ENCODE measurements at regions not wholly inside any gene's neighbourhood (a gene's known extent, or its start where the extent isn't known, plus 50 kb on each side); places are given as distances from the start of the nearest gene placed in this dataset.
"Not testable (repeated sequence)": the region's sequence is repeated elsewhere in the genome, so short reads cannot be mapped to it uniquely, and the experiment has no call there.

DNA sequence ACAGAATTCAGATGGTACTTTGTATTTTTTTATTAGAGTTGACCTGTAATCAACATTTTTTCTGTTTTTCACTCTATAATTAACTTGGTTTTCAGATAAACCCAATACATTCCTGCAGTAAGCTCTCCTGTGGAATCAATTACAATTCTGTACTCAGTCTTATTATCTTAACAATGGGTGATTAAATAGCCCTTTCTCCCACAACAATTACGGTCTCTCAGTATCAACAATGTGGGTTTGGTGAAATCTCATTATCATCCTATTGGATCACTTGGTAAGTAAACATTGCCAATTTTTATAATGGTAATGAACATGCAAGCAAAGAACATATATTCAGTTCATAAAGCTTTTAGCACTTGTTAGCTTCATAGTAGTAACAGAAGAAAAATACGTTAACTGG, 438.9 kb upstream of the EPHA7 start:
- Histone ChIP-seq H3K27me3 (no peaks in the 10 kb centered on the region), H3K4me1 (no peaks in the 10 kb centered on the region), H3K9me3 (no peaks in the 10 kb centered on the region), H3K27ac (no peak overlapping the region), H3K4me3 (no peak overlapping the region), H3K36me3 (no peaks in the 10 kb centered on the region)
- DNase-seq, result no peak
- TF ChIP-seq, protein P1, sequence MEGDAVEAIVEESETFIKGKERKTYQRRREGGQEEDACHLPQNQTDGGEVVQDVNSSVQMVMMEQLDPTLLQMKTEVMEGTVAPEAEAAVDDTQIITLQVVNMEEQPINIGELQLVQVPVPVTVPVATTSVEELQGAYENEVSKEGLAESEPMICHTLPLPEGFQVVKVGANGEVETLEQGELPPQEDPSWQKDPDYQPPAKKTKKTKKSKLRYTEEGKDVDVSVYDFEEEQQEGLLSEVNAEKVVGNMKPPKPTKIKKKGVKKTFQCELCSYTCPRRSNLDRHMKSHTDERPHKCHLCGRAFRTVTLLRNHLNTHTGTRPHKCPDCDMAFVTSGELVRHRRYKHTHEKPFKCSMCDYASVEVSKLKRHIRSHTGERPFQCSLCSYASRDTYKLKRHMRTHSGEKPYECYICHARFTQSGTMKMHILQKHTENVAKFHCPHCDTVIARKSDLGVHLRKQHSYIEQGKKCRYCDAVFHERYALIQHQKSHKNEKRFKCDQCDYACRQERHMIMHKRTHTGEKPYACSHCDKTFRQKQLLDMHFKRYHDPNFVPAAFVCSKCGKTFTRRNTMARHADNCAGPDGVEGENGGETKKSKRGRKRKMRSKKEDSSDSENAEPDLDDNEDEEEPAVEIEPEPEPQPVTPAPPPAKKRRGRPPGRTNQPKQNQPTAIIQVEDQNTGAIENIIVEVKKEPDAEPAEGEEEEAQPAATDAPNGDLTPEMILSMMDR (IDR thresholded peaks at IDR 0.05), result no peak
- TF ChIP-seq POLR2A (IDR thresholded peaks at IDR 0.05), result no peak

DNA sequence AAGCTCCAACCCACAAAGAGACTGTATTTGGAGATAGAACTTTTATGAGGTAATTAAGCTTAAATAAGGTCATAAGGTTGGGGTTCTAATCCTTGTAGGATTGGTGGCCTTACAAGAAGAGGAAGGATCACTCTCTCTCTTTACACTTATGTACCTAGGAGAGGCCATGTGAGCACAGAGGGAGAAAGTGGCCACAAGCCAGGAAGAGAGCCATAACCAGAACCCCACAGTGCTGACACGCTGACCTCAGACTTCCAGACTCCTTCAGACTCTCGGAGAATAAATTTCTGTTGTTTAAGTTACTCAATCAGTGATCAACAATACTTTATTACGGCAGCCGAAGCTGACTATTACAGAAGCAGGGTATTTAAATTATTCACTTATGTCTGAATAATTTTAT, 430.5 kb upstream of the EPHA7 start:
- no peaks in the 10 kb centered on the region for H3K4me1 ChIP-seq
- no peaks in the 10 kb centered on the region for H3K27me3 ChIP-seq
- no peaks in the 10 kb centered on the region for H3K9me3 ChIP-seq
- H3K27ac ChIP-seq, result no peak overlapping the region
- TF ChIP-seq, protein P1 (IDR thresholded peaks at IDR 0.05), result no peak
- TF ChIP-seq POLR2A (IDR thresholded peaks at IDR 0.05), result no peak
- no peak overlapping the region for H3K4me3 ChIP-seq
- no peaks in the 10 kb centered on the region for H3K36me3 ChIP-seq
- no peak for DNase-seq

DNA sequence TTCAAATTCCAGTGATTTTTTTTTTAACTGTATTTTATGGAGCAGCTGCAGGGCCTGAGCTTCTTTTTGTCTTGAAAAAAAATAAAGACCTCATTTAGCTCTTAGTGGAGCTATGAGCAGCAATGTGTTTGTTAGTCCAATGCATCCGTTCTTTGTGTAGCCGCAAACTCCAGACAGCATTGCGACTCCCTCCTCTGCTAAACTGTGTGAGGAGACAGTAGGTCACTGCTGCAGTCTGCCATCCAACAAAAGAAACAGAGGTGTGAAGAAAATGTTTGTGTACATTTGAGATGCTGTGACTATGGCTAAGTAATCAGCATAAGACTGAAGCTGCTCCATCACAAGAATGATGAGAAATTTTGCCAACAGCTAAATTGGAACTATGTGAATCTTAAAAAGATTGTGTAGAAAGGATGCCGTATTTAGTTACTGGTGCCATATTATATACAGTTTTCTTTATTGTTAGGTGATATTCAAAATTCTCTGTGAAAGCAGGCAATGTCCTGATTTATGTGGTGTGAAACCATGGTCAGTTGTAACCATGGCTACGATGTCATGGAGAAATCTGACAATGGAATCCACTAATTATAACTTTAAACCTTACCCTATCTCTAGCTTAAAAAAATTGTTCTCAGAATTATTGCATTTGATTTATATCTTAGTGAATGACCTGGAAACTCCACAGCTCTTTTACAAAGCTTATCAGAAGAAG, 428.8 kb upstream of the EPHA7 start:
- no peaks in the 10 kb centered on the region for H3K27me3 ChIP-seq
- no peaks in the 10 kb centered on the region for H3K9me3 ChIP-seq
- H3K4me3 ChIP-seq, result no peak overlapping the region
- no peak for TF ChIP-seq POLR2A (IDR thresholded peaks at IDR 0.05)
- DNase-seq, result no peak
- H3K27ac ChIP-seq, result no peak overlapping the region
- no peaks in the 10 kb centered on the region for H3K36me3 ChIP-seq
- no peaks in the 10 kb centered on the region for H3K4me1 ChIP-seq

DNA sequence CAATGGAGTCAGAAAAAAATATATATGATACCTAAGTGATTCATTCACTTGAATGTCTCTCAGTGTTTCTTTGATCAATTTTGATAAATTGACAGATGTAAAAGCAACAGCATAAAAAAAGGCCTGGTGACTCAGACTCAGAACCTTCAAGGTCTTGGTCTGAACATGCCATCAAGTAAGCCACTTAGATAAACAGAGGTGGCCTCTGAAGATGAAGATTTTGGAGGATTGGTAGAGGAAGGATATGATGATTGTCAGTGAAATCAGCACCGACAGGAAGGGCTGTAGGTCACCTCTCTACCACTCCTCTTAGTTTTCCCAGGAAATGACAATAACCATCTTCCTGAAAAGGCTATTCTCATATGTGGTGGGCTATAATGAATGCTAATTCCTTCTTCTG, 422.8 kb upstream of the EPHA7 start:
- TF ChIP-seq POLR2A (IDR thresholded peaks at IDR 0.05), result no peak
- TF ChIP-seq, protein P1 (IDR thresholded peaks at IDR 0.05), result no peak

DNA sequence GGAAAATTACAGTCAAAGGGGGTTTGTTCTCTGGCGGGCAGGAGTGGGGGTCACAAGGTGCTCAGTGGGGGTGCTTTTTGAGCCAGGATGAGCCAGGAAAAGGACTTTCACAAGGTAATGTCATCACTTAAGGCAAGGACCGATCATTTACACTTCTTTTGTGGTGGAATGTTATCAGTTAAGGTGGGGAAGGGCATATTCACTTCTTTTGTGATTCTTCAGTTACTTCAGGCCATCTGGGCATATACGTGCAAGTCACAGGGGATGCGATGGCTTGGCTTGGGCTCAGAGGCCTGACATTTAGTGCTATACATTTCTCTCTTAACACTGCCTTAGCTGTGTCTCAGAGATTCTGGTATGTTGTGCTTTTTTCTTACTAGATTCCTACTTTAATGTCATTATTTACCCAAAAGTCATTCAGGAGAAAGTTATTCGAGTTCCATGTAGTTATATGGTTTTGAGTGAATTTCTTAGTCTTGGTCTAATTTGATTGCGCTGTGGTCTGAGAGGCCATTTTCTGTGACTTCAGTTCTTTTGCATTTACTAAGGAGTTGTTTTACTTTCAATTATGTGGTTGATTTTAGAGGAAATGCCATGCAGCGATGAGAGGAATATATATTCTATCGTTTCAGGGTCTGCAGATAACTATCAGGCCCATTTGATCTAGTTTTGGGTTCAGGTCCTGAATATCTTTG, 416.2 kb upstream of the EPHA7 start:
- not testable (repeated sequence) for H3K36me3 ChIP-seq, H3K4me1 ChIP-seq, DNase-seq, H3K27ac ChIP-seq, H3K27me3 ChIP-seq, H3K4me3 ChIP-seq, H3K9me3 ChIP-seq

More for the DNA sequence above, 422.8 kb upstream of the EPHA7 start:
- no peaks in the 10 kb centered on the region for H3K27me3 ChIP-seq
- H3K27ac ChIP-seq, result no peak overlapping the region
- H3K36me3 ChIP-seq, result no peaks in the 10 kb centered on the region
- H3K4me1 ChIP-seq, result no peaks in the 10 kb centered on the region
- DNase-seq, result no peak
- no peaks in the 10 kb centered on the region for H3K9me3 ChIP-seq
- H3K4me3 ChIP-seq, result no peak overlapping the region

DNA sequence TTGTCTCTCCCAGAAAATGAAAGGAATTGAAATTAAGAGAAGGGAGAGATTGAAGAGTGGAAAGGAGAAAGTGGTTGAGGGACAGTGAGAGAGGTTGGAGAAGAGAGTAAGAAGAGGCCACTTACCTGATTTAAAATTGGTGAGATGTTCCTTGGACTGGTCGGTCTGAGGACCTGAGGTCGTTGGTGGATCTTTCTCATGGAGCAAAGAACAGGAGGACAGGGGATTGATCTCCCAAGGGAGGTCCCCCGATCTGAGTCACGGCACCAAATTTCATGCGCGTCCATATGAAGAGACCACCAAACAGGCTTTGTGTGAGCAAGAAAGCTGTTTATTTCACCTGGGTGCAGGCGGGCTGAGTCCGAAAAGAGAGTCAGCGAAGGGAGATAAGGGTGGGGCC, 415.7 kb upstream of the EPHA7 start:
- not testable (repeated sequence) for H3K4me3 ChIP-seq, H3K27me3 ChIP-seq, H3K36me3 ChIP-seq, DNase-seq, H3K27ac ChIP-seq, H3K4me1 ChIP-seq, H3K9me3 ChIP-seq

DNA sequence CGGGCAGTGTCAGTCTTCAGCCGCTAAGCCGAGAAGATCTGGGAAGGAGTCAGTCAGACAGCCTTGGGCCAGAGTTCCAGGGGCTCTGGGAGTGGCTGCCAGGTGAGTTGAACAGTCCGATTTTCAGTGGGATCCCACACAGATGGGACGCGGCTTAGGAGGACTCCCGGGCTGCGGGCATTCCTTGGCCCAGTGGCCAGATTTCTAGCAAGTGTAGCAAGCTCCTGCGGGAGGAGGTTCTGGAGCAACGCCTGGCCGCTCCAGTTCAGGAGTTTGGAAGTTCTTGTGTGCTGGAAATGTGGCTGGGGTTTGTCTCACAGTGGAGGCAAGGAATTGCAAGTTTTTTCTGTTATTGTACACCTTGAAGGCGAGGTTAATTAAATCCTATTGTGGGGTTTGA, 414.0 kb upstream of the EPHA7 start:
- H3K27ac ChIP-seq, H3K4me1 ChIP-seq, H3K9me3 ChIP-seq, H3K27me3 ChIP-seq, H3K36me3 ChIP-seq, H3K4me3 ChIP-seq, DNase-seq: not testable (repeated sequence)

DNA sequence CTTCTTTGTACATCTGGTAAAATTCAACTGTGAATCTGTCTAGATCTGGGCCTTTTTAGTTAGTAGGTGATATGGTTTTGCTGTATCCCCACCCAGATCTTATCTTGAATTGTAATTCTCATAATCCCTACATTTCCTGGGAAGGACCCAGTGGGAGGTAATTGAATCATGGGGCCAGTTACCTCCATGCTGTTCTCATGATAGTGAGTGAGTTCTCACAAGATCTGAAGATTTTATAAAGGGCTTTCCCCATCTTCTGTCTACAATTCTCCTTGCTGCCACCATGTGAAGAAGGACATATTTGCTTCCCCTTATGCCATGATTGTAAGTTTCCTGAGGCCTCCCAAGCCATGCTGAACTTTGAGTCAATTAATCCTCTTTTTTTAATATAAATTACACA, 410.4 kb upstream of the EPHA7 start:
- not testable (repeated sequence) for H3K4me3 ChIP-seq, H3K27ac ChIP-seq, DNase-seq, H3K27me3 ChIP-seq, H3K36me3 ChIP-seq, H3K9me3 ChIP-seq, H3K4me1 ChIP-seq
